Glomerular endothelial cell (primary cell): ENCODE measurements at regions not wholly inside any gene's neighbourhood (a gene's known extent, or its start where the extent isn't known, plus 50 kb on each side); places are given as distances from the start of the nearest gene placed in this dataset.
"Not testable (repeated sequence)": the region's sequence is repeated elsewhere in the genome, so short reads cannot be mapped to it uniquely, and the experiment has no call there.

ENCODE experiments used
- DNase-seq: peaks from one replicate; pipeline ENCODE4 v3.0.0-alpha.2; 2011; ENCODE audit warnings: low read depth, low spot score; ENCODE audit errors: extremely low read depth

DNA sequence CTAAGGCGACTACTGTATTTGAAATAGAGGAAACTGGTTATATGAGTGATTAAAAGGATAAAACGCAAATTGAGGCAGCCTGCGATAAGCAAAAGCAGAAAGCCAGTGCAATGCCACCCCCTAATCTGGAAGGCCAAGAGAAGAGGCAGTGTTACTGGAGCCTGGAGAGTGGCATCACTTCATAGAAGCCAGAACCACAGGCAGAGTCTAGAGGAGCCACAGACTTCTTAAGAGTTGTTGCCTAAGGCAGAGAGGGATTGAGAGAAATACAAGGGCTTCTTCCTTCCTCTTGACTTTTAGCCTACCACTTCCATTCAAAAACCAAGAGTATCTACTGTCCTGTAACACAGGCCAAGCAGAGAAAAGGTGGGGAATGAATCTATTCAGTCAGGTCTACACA is 94.9 kb upstream of the SKAP2 start:
- DNase-seq: no peak

DNA sequence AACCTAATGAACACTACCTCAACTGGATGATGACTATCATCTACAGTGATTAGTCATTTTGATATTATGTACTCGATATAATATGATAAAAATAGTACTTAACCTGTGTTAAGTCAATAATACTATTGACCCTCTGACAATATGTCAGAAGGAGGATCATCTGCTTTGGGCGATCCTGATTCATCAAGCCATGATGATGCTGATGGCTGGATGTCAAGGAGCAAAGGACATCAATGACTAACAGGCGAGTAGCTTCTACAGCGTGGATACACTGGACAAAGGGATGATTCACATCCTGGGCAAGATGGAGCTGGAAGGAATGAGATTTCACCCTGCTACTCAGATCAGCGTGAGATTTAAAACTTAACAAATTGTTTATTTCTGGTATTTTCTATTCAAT is 94.4 kb upstream of the SKAP2 start:
- peak; percentile 4 for DNase-seq

DNA sequence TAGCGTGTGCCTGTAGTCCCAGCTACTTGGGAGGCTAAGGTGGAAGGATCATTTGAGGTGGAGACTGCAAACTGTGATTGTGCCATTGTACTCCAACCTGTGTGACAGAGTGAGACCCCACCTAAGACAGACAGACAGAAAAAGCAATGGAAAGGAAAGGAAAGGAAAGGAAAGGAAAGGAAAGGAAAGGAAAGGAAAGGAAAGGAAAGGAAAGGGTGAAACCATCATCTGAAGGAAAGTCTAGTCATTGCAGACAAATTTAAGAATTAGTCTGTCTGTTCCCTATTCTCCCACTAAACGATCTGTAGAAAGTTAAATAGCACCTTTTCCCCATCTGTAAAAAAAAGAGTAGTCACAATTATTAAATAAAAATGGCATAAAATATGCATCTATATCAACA is 91.1 kb upstream of the SKAP2 start:
- no peak for DNase-seq

DNA sequence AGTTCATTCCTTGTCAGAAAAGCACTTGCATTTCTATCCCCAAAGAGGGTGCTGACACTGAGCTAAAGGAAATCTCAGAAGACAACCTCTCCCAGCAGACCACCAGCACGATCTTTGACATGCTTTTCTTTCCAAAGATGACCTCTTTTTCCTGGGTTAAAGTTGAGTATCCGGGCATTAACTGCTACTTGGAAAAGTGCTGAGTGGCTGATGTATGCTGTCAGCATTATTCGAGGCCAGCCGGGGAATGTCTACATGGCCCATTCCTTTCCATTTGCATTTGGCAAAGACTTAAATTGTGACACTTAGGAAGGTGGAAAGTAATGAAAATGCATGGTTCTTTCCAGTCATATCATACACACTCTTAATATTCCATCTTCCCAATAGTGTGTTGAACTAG is 90.6 kb upstream of the SKAP2 start:
- no peak for DNase-seq

DNA sequence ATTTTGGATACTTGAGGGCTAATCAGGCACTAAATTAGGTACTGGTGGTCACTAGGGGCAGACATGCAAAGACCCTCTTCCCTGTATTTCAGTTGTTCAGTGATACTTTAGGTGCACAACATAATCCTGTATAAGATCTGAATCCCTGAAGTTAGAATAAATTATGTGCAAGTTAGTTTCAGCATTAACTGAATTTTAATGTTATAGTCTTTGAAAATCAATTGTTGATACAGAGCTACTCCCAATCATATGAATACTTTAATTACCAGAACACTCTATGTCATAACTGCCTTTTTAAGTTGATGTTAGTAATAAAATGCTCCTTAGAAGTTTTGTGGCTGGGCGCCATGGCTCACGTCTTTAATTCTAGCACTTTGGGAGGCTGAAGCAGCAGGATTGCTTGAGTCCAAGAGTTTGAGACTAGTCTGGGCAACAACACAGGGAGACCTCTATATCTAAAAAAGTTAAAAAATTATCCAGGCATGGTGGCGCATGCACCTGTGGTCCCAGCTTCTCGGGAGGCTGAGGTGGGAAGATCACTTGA is 87.1 kb upstream of the SKAP2 start:
- DNase-seq: no peak

- DNase-seq: no peak
These were observed 86.5 kb upstream of the SKAP2 start for GRCh38 chr7:26950889-26951288.

- DNase-seq: no peak
These were observed 84.9 kb upstream of the SKAP2 start for GRCh38 chr7:26949319-26949718.

GRCh38 chr7:26948617-26949118 is 84.3 kb upstream of the SKAP2 start:
- no peak for DNase-seq

- DNase-seq: no peak
These were observed 80.3 kb upstream of the SKAP2 start for GRCh38 chr7:26944501-26945358.

- no peak for DNase-seq
These were observed 73.7 kb upstream of the SKAP2 start for GRCh38 chr7:26937939-26938623.

DNA sequence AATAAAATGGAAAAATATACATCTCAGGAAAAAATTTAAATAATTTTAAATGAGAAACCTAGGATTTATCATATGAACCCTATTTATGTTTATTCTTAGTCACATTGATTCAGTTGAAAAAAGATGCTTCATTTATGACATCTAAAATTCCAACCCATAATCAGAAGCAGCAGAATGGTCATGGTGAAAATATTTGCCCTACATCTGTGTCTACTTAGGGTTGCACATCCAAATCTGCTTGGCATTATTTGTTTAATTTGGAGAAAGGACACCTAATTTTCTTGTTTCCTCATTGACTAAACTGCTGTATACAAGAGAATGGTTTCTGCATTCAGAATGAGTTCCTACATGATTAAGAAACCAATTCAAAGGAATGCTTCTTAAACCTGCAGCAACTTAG is 72.9 kb upstream of the SKAP2 start:
- DNase-seq: no peak

GRCh38 chr7:26932616-26933015 is 68.2 kb upstream of the SKAP2 start:
- DNase-seq: not testable (repeated sequence)

DNA sequence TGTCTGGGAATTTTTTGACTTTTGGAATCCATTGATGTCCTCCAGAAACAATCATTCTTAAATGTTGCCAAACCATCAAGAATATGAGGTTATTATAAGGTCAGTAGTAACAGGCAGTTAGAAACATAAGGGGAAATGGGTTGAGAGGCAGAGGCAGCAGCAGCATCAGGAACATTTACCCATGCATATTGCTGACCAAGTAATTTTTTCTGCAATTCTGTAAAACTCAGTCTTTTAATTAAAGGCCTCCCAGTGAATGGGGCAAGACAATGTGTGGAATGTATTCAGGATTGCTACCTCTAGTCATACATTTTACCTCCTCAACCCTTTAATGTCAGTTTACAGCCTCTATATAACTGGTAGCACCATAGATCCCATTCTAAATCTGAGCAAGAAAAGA is 66.5 kb upstream of the SKAP2 start:
- no peak for DNase-seq

DNA sequence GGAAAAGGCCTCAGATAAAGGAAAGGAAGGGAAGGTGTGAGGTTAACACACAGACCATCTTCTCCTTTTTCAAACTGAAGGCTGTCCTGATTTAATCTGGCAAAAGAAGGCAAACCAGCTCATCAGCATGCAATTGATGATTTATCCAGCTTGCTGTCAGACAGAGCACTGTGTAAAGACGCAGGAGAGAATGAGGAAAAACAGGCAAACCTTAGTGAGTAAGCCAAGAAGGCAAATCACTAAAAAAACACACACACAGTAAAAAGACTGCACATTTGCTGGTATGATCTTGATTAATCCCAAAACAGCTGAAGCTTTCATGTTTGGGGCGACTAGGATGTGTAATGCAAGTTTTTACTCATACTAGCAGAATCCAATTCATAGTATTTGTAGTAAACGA is 65.8 kb upstream of the SKAP2 start:
- no peak for DNase-seq

DNA sequence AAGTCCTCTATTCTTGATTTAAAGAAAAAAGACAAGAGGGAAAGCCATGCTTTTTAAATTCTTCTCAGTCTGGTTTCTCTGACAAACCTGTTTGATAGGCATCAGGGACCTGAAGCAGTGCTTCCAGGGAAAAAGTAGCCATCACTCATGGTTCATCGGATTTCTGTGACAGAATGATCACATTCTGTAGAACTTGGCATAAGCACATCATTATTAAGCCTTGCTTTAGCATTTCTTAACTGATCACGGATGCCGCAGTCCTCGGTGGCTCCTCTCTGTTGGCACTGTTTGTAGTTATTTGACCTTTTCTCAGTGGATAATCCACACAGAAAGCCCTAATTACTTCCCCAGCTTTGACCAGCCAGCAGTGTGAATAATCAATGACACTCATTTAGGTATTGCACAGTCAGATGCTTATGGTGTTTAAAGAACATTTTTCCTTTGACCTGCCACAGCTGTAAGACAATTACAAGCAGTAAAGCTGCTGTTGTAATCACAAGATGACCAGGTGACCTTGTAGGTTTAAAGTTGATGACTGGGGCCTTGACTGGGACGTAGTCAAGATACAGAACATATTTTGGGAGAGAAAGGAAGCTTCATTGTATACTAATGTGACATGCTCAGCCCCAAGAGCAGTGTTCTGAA is 64.4 kb upstream of the SKAP2 start:
- no peak for DNase-seq

DNA sequence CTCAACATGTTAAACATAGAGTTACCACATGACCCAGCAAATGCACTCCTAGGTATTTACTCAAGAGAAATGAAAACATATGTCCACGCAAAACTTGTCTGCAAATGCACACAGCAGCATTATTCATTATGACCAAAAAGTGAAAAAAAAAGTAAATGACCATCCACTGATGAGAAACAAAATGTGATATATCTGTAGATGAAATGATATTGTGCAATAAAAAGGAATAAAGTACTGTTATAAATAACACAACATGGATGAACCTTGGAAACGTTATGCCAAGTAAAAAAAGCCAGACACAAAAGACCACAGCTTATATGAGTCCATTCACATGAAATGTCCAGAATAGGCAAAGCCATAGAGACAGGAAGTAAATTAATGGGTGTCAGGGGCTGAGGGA is 61.4 kb upstream of the SKAP2 start:
- DNase-seq: no peak

GRCh38 chr7:26924149-26924767 is 59.9 kb upstream of the SKAP2 start:
- DNase-seq: no peak

DNA sequence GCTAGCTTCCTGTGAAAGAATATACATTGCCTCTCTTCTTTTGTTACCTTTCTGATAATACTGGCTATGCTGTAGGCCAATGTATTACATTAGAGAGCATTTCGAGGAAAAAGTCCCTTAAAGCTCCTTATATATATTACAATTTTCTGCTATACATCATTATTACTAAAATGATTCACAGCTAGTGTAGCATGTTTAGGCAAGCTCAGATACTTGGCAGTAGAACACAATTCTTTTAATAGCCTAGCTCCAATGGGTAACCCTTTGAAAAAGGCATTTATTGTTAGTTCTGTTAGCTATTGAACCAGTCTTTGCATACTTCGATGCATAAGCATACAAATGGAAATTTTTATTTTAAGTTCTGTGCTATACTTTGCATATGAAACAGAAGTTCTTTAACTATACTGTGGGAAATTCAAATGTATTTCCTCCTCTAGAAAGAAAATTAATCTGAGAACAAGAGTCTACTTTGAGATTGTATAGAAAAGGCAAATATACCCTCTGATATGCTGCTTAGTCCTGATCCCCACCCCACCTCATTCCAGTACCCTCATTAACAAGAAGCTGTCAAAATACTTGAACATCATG is 55.6 kb upstream of the SKAP2 start:
- no peak for DNase-seq

- no peak for DNase-seq
These were observed 53.9 kb upstream of the SKAP2 start for GRCh38 chr7:26918241-26918640.

DNA sequence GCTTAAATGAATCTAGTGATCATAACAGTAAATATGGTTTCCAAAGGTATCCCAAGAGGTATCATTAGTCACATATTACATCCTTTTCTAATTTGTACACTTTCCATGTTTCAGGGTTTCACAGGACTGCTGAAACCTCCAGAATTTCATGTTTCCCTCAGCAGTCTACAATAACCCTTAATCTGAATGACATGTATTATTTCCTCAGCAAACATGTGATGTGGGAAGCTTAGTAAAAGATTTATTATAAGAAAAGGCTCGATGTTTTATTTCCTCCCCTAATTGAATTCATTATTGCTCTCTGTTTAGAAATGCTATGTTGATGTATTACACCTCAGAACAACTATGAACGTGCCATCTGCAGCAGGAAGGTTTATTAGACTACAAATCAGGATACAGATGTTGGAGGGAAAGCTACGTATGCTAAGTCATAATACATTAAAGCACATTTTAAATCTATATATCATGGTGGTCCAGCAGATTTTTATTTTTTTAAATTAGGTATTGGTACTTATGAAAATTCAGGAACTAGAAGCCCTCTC is 52.5 kb upstream of the SKAP2 start:
- DNase-seq: no peak
